Stomach (tissue), 8 donors: ENCODE measurements at regions not wholly inside any gene's neighbourhood (a gene's known extent, or its start where the extent isn't known, plus 50 kb on each side); places are given as distances from the start of the nearest gene placed in this dataset.

Experiments
- DNase-seq, 2 donors: peaks; one replicate each; pipeline versions ENCODE4 v3.0.0 to v3.0.0-alpha.2; 2013 to 2019
- H3K27ac ChIP-seq, 5 donors: fragments of 200-600 bp in 4 of 5; sonication (generic) in 4 of 5; one replicate each; pipeline ENCODE4 v1.5.1; 2013 to 2019; ENCODE audit warnings: mild to moderate bottlenecking in 1 of 5, moderate library complexity in 1 of 5
- H3K27me3 ChIP-seq, 3 donors: fragments of 200-600 bp; sonication (generic); one replicate each; pipeline ENCODE4 v1.5.1; 2017 to 2019; ENCODE audit warnings: mixed run types in 1 of 3
- H3K36me3 ChIP-seq, 4 donors: fragments of 200-600 bp; sonication (generic); 1 replicate in 3 of 4; 2 replicates in 1 of 4; pipeline ENCODE4 v1.5.1; 2016 to 2019
- H3K4me1 ChIP-seq, 4 donors: fragments of 200-600 bp; sonication (generic); one replicate each; pipeline ENCODE4 v1.5.1; 2016 to 2019
- H3K4me3 ChIP-seq, 4 donors: fragments of 200-600 bp; sonication (generic) in 3 of 4; one replicate each; pipeline ENCODE4 v1.5.1; 2016 to 2019; ENCODE audit warnings: mild to moderate bottlenecking in 1 of 4
- H3K9me3 ChIP-seq, 4 donors: fragments of 200-600 bp; sonication (generic); one replicate each; pipeline ENCODE4 v1.5.1; 2016 to 2019
- CTCF ChIP-seq, 7 experiments: fragments of 450-650 bp in 4 of 7; fragments of 200-600 bp in 3 of 7; sonication (generic) in 3 of 7; IDR thresholded peaks; one replicate each; pipeline ENCODE4 v1.5.1; 2016 to 2019; ENCODE audit warnings: antibody characterized with exemption in 7 of 7, control low read depth in 2 of 7, mild to moderate bottlenecking in 1 of 7
- EP300 ChIP-seq: sonication (generic); formaldehyde crosslinking; IDR thresholded peaks from one replicate; pipeline ENCODE4 v1.6.1; 2017; ENCODE audit warnings: antibody characterized with exemption
- POLR2A ChIP-seq, 4 donors: fragments of 450-650 bp; IDR thresholded peaks; one replicate each; pipeline ENCODE4 v1.6.1; 2016; ENCODE audit warnings: antibody characterized with exemption in 4 of 4, control low read depth in 2 of 4, mild to moderate bottlenecking in 1 of 4, moderate library complexity in 1 of 4
- POLR2AphosphoS5 ChIP-seq, 3 donors: sonication (generic); formaldehyde crosslinking; IDR thresholded peaks; one replicate each; pipeline ENCODE4 v1.6.1; 2016; ENCODE audit warnings: antibody characterized with exemption in 3 of 3
- WGBS, 5 donors: extraction: QIAGEN DNeasy Blood & Tissue Kit in 3 of 5; methylation state at CpG; one replicate each; pipeline versions ENCODE4 v1.1.5 to v1.1.7; 2013 to 2018; 5-methylcytosine and 5-hydroxymethylcytosine counted together
- intact Hi-C: fragments of 100-400 bp; cut with DNase I; formaldehyde crosslinking; loops from one replicate; pipeline ENCODE4 v1.15.1; 2023; ENCODE audit warnings: low total_unique reads
- donor health status: healthy with polysubstance abuse.
- donor health status: Bipolar disorder and iron deficiency.
- donor health status: healthy.

- WGBS, 5 donors = 74 to 76% (median 74%) methylated on average over 2 of the region's 2 CpGs
- TF ChIP-seq EP300 (no peak), CTCF (IDR thresholded peaks at IDR 0.05) (no peak), POLR2A (IDR thresholded peaks at IDR 0.05) (no peak), POLR2AphosphoS5 (IDR thresholded peaks at IDR 0.05) (no peak)
- no peak overlapping the region for H3K27ac ChIP-seq
- no peaks in the 10 kb centered on the region for H3K27me3 ChIP-seq
- no peak for DNase-seq
- intact Hi-C loops = no loop called here
- no peak overlapping the region for H3K4me3 ChIP-seq
- H3K9me3 ChIP-seq = no peaks in the 10 kb centered on the region
- peaks cover 0 to 5% (median 0%) of the 10 kb centered on the region in 4 donors for H3K4me1 ChIP-seq
- H3K36me3 ChIP-seq = no peaks in the 10 kb centered on the region
Observed at GRCh38 chr5:108696951-108697715, 50.6 kb upstream of the FER start.

- H3K4me1 ChIP-seq = peaks cover 0 to 5% (median 0%) of the 10 kb centered on the region in 4 donors
- WGBS, 5 donors = 56 to 69% (median 58%) methylated on average over 5 of the region's 5 CpGs
- DNase-seq = no peak
- intact Hi-C loops = no loop called here
- no peaks in the 10 kb centered on the region for H3K9me3 ChIP-seq
- H3K36me3 ChIP-seq = no peaks in the 10 kb centered on the region
- no peak overlapping the region for H3K27ac ChIP-seq
- no peak overlapping the region for H3K4me3 ChIP-seq
- no peak for TF ChIP-seq POLR2A (IDR thresholded peaks at IDR 0.05)
- no peak for TF ChIP-seq CTCF (IDR thresholded peaks at IDR 0.05)
- TF ChIP-seq EP300 = no peak
- TF ChIP-seq POLR2AphosphoS5 (IDR thresholded peaks at IDR 0.05) = no peak
- no peaks in the 10 kb centered on the region for H3K27me3 ChIP-seq
Observed at GRCh38 chr5:108696407-108696806, 51.3 kb upstream of the FER start.

DNA sequence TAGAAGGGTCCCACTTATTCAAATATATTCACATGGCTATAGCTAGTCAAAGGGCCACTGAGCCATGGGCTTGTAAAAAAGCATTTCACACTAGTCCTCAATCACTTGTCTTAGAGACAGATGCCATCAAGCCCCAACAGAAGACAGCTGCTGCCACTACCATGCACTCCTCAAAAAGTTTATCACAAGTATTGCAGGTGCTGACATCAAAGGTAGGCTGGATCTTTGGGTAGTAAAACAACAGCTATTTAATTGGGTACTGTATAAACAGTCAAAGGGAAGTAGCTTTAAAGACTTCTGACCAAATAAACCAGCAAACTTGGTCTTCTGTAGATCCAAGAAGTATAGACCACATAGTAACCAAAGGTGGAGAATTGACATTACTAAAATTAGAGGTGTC lies 59.2 kb upstream of the FER start:
- H3K36me3 ChIP-seq = no peaks in the 10 kb centered on the region
- H3K4me3 ChIP-seq = no peak overlapping the region
- no peak for TF ChIP-seq EP300
- no peak for TF ChIP-seq POLR2AphosphoS5 (IDR thresholded peaks at IDR 0.05)
- no peak for TF ChIP-seq POLR2A (IDR thresholded peaks at IDR 0.05)
- no peak for TF ChIP-seq CTCF (IDR thresholded peaks at IDR 0.05)
- DNase-seq = no peak
- H3K27ac ChIP-seq = no peak overlapping the region
- peaks cover 0 to 13% (median 3%) of the 10 kb centered on the region in 4 donors for H3K4me1 ChIP-seq
- H3K27me3 ChIP-seq = no peaks in the 10 kb centered on the region
- intact Hi-C loops = no loop called here
- no peaks in the 10 kb centered on the region for H3K9me3 ChIP-seq

DNA sequence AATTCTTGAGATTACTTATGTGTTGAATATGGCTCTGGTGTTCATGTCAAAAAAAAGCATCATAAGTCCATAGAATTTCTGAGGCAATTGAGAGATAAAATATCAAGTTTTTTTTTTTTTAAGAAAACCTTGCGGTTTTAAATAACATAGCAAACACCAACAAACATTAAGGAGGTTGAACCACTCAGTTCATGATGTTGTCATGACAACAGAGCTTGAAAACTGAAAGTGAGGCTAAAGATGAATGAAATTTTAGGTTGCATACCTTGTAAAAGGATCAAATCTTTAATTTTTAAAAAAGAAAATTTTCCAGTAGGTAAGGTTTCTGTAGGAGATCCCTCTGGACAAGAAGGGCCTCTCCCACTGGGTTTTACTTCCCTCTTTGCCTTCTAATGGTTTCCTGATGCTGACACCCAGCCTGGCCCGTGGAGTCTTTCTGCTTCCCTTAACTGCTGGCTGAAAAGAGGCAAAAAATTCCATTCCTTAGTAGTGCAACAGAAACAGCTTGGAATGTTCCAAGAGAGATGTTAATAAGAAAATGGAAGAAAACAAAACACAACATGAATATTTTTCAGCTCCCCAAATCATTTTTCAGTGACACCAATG lies 60.0 kb upstream of the FER start:
- no peaks in the 10 kb centered on the region for H3K27me3 ChIP-seq
- H3K9me3 ChIP-seq = no peaks in the 10 kb centered on the region
- no peak overlapping the region for H3K4me3 ChIP-seq
- DNase-seq = peak in 1 of 2 donors; percentile 33
- WGBS, 5 donors = 59 to 63% (median 59%) methylated on average over 2 of the region's 2 CpGs
- TF ChIP-seq POLR2AphosphoS5 (IDR thresholded peaks at IDR 0.05) (no peak), CTCF (IDR thresholded peaks at IDR 0.05) (no peak)
- peaks cover 0 to 13% (median 3%) of the 10 kb centered on the region in 4 donors for H3K4me1 ChIP-seq
- no peak overlapping the region for H3K27ac ChIP-seq
- no peaks in the 10 kb centered on the region for H3K36me3 ChIP-seq
- intact Hi-C loops = no loop called here
